Endothelial cell of umbilical vein (primary cell): ENCODE measurements at regions not wholly inside any gene's neighbourhood (a gene's known extent, or its start where the extent isn't known, plus 50 kb on each side); places are given as distances from the start of the nearest gene placed in this dataset.

Experiments used
- BruUV-seq: library from RNA; stranded (reverse); fragments of 400-500 nt; replicated peaks from 2 replicates; lab custom pipeline; 2021; lab: Mats Ljungman, UMichigan
- CTCF ChIA-PET: fragments of 300-600, 350-600 bp; sonication (Branson Sonifier 250); formaldehyde crosslinking; loops from one replicate; lab custom pipeline; 2021; ENCODE audit warnings: antibody characterized with exemption, inconsistent platforms; lab: Charles Lee
- POLR2A ChIA-PET: fragments of 300-600, 350-600 bp; sonication (Branson Sonifier 250); formaldehyde crosslinking; loops from one replicate; lab custom pipeline; 2021; ENCODE audit warnings: antibody characterized with exemption, inconsistent platforms; lab: Charles Lee
- DNase-seq: peaks from one replicate; pipeline ENCODE4 v3.0.0-alpha.2; 2011; ENCODE audit warnings: low read depth, low spot score
- FAIRE-seq: peaks from 2 replicates; lab custom pipeline; 2011; peaks lifted over from hg19 to GRCh38; lab: Jason Lieb, UNC
- H2AFZ ChIP-seq: 2 replicates; pipeline ENCODE4 v1.6.0; 2012; ENCODE audit warnings: low read depth, low read length, control low read depth, inconsistent platforms
- H3K27ac ChIP-seq: 2 replicates; pipeline ENCODE4 v1.5.1; 2011; ENCODE audit warnings: low read depth, mild to moderate bottlenecking, control low read depth, low read length, moderate library complexity; ENCODE audit not compliant: insufficient read depth
- H3K27me3 ChIP-seq, 2 experiments: 2 replicates each; pipeline versions ENCODE4 v1.6.0 to v1.6.1; 2011; ENCODE audit warnings: low read length in 2 of 2, mixed read lengths in 1 of 2; ENCODE audit not compliant: control insufficient read depth in 2 of 2, insufficient read depth in 2 of 2
- H3K36me3 ChIP-seq, 2 experiments: 2 replicates in 1 of 2; 3 replicates in 1 of 2; pipeline ENCODE4 v1.5.1; 2011; ENCODE audit warnings: low read length in 2 of 2, mild to moderate bottlenecking in 1 of 2, moderate library complexity in 1 of 2; ENCODE audit not compliant: control insufficient read depth in 2 of 2, insufficient read depth in 2 of 2; ENCODE audit errors: extremely low read depth in 1 of 2
- H3K4me1 ChIP-seq: 3 replicates; pipeline ENCODE4 v1.5.1; 2011; ENCODE audit warnings: mild to moderate bottlenecking, low read length; ENCODE audit not compliant: control insufficient read depth, insufficient read depth; ENCODE audit errors: extremely low read depth
- H3K4me2 ChIP-seq: 2 replicates; pipeline ENCODE4 v1.6.1; 2011; ENCODE audit warnings: low read length, control low read depth, mixed read lengths; ENCODE audit not compliant: insufficient read depth
- H3K4me3 ChIP-seq, 3 experiments: fragments of 200-600 bp in 1 of 3; sonication (generic), shearing (Covaris generic) in 1 of 3; replicated peaks in 1 of 3; 2 replicates each; pipeline ENCODE4 v1.5.1; 2011 to 2016; ENCODE audit warnings: control low read depth in 3 of 3, low read length in 3 of 3, mild to moderate bottlenecking in 2 of 3, inconsistent platforms in 1 of 3, low read depth in 1 of 3, moderate library complexity in 1 of 3; ENCODE audit not compliant: insufficient read depth in 1 of 3
- H3K79me2 ChIP-seq: 2 replicates; pipeline ENCODE4 v1.6.0; 2012; ENCODE audit warnings: low read length, inconsistent platforms; ENCODE audit not compliant: control insufficient read depth, insufficient read depth
- H3K9ac ChIP-seq: replicated peaks from 2 replicates; pipeline ENCODE3; 2011; ENCODE audit warnings: low read length, control low read depth; ENCODE audit not compliant: insufficient read depth; ENCODE audit errors: extremely low read depth
- H3K9me1 ChIP-seq: replicated peaks from 3 replicates; pipeline ENCODE4 v1.6.0; 2011; ENCODE audit warnings: mild to moderate bottlenecking, low read length; ENCODE audit not compliant: control insufficient read depth, insufficient read depth; ENCODE audit errors: extremely low read depth
- H3K9me3 ChIP-seq: replicated peaks from 2 replicates; pipeline ENCODE4 v1.5.1; 2012; ENCODE audit warnings: low read length, inconsistent platforms; ENCODE audit not compliant: control insufficient read depth, insufficient read depth
- H4K20me1 ChIP-seq: replicated peaks from 2 replicates; pipeline ENCODE3; 2011; ENCODE audit warnings: mild to moderate bottlenecking, low read length; ENCODE audit not compliant: control insufficient read depth, insufficient read depth; ENCODE audit errors: extremely low read depth
- CTCF ChIP-seq, 2 donors: IDR thresholded peaks; 1 replicate in 1 of 2; 2 replicates in 1 of 2; pipeline ENCODE4 v1.5.1; 2011; ENCODE audit warnings: low read length in 2 of 2, mild to moderate bottlenecking in 2 of 2, moderate library complexity in 2 of 2, control low read depth in 1 of 2, inconsistent platforms in 1 of 2, low read depth in 1 of 2; ENCODE audit not compliant: insufficient read depth in 1 of 2; ENCODE audit errors: extremely low read depth in 1 of 2
- EZH2 ChIP-seq: IDR thresholded peaks from 2 replicates; pipeline ENCODE4 v1.6.1; 2012; ENCODE audit warnings: borderline replicate concordance, low read depth, mild to moderate bottlenecking, moderate library complexity, low read length, inconsistent platforms; ENCODE audit not compliant: severe bottlenecking
- FOS ChIP-seq: IDR thresholded peaks from 2 replicates; pipeline ENCODE4 v1.6.1; 2011; ENCODE audit warnings: mild to moderate bottlenecking, low read length, moderate library complexity, borderline replicate concordance; ENCODE audit not compliant: insufficient read depth
- GATA2 ChIP-seq: IDR thresholded peaks from 2 replicates; pipeline ENCODE4 v1.7.0; 2011; ENCODE audit warnings: low read depth, mild to moderate bottlenecking, moderate library complexity, mixed read lengths, low read length; ENCODE audit not compliant: insufficient read length, insufficient read depth
- JUN ChIP-seq: IDR thresholded peaks from 2 replicates; pipeline ENCODE4 v1.6.1; 2011; ENCODE audit warnings: borderline replicate concordance, low read depth; ENCODE audit not compliant: insufficient read length, insufficient read depth
- MAX ChIP-seq: IDR thresholded peaks from 2 replicates; pipeline ENCODE4 v1.6.1; 2011; ENCODE audit not compliant: insufficient read depth, insufficient read length
- MYC ChIP-seq: IDR thresholded peaks from one replicate; pipeline ENCODE4 v1.6.1; 2011; ENCODE audit warnings: mild to moderate bottlenecking, low read depth, low read length
- POLR2A ChIP-seq: IDR thresholded peaks from 2 replicates; pipeline ENCODE4 v1.6.1; 2012; ENCODE audit warnings: low read depth, mild to moderate bottlenecking, control low read depth, low read length
- POLR2AphosphoS5 ChIP-seq: IDR thresholded peaks from 2 replicates; pipeline ENCODE4 v1.6.1; 2012; ENCODE audit warnings: low read depth, mild to moderate bottlenecking, control low read depth, low read length, moderate library complexity; ENCODE audit not compliant: insufficient read depth
- dilution Hi-C: fragments of 300-500 bp; cut with MboI; formaldehyde crosslinking; loops from one replicate; pipeline ENCODE4 v1.15.0; 2019; ENCODE audit warnings: low sequenced_read_pairs; ENCODE audit not compliant: extremely low pct_ligation_motif_present
- intact Hi-C: fragments of 100-400 bp; cut with micrococcal nuclease; formaldehyde crosslinking; loops from one replicate; pipeline ENCODE4 v1.10.0; 2022

GRCh38 chr20:6888736-6889395, 121.4 kb downstream of the BMP2 start:
- Histone ChIP-seq H3K9me3 (no peaks in the 10 kb centered on the region), H3K4me1 (no peaks in the 10 kb centered on the region), H3K79me2 (no peaks in the 10 kb centered on the region), H3K4me3 (no peak overlapping the region), H3K36me3 (no peaks in the 10 kb centered on the region), H3K9me1 (no peaks in the 10 kb centered on the region), H2AFZ (no peak overlapping the region), H3K4me2 (no peak overlapping the region), H3K27me3 (peaks cover 0 to 3% of the 10 kb centered on the region in 2 experiments), H4K20me1 (no peaks in the 10 kb centered on the region), H3K9ac (no peak overlapping the region), H3K27ac (no peak overlapping the region)
- no peak for FAIRE-seq
- dilution Hi-C loops, result no loop called here
- DNase-seq, result no peak
- ChIA-PET POLR2A (no interaction called here), CTCF (no interaction called here)
- intact Hi-C loops, result no loop called here
- TF ChIP-seq FOS (no peak), POLR2AphosphoS5 (no peak), MYC (no peak), CTCF (IDR thresholded peaks at IDR 0.05; ENCODE audit: extremely low read depth in 1 of 2, insufficient read depth in 1 of 2, low read depth in 1 of 2, low read length in 2 of 2) (no peak), JUN (no peak), MAX (no peak), EZH2 (no peak), POLR2A (no peak), GATA2 (no peak)
- no TSS peak for BruUV-seq
